Trophoblast cell (in vitro differentiated cells and primary cell): ENCODE measurements at regions not wholly inside any gene's neighbourhood (a gene's known extent, or its start where the extent isn't known, plus 50 kb on each side); places are given as distances from the start of the nearest gene placed in this dataset.

Experiments
- DNase-seq, 2 donors: peaks; one replicate each; pipeline ENCODE4 v3.0.0-alpha.2; 2016
- H2AFZ ChIP-seq: 2 replicates; pipeline ENCODE4 v1.6.1; 2013; ENCODE audit warnings: low read length, moderate library complexity, mild to moderate bottlenecking; ENCODE audit not compliant: insufficient read depth, poor library complexity
- H2AK5ac ChIP-seq: 2 replicates; pipeline ENCODE4 v1.6.1; 2013; ENCODE audit warnings: mild to moderate bottlenecking, low read length
- H2BK120ac ChIP-seq: 2 replicates; pipeline ENCODE4 v1.6.1; 2013; ENCODE audit warnings: low read length, mild to moderate bottlenecking, moderate library complexity; ENCODE audit not compliant: insufficient read depth, poor library complexity
- H2BK12ac ChIP-seq: 2 replicates; pipeline ENCODE4 v1.6.1; 2013; ENCODE audit warnings: mild to moderate bottlenecking, low read length, moderate library complexity
- H2BK5ac ChIP-seq: 2 replicates; pipeline ENCODE4 v1.6.1; 2013; ENCODE audit warnings: low read length, low read depth, moderate library complexity, mild to moderate bottlenecking; ENCODE audit not compliant: poor library complexity
- H3K14ac ChIP-seq: 2 replicates; pipeline ENCODE4 v1.6.1; 2013; ENCODE audit warnings: mild to moderate bottlenecking, low read length
- H3K18ac ChIP-seq: 2 replicates; pipeline ENCODE4 v1.6.1; 2013; ENCODE audit warnings: mild to moderate bottlenecking, low read length
- H3K23ac ChIP-seq: 2 replicates; pipeline ENCODE4 v1.6.1; 2013; ENCODE audit warnings: low read length
- H3K27ac ChIP-seq: 2 replicates; pipeline ENCODE4 v1.5.1; 2013; ENCODE audit warnings: low read depth, mild to moderate bottlenecking, inconsistent platforms, low read length, moderate library complexity
- H3K27me3 ChIP-seq: 2 replicates; pipeline ENCODE4 v1.6.1; 2013; ENCODE audit warnings: inconsistent platforms, mild to moderate bottlenecking, low read length, moderate library complexity; ENCODE audit not compliant: insufficient read depth
- H3K36me3 ChIP-seq, 2 experiments: 1 replicate in 1 of 2; 2 replicates in 1 of 2; pipeline ENCODE4 v1.6.1; 2013; ENCODE audit warnings: low read length in 2 of 2, mild to moderate bottlenecking in 2 of 2, moderate library complexity in 1 of 2; ENCODE audit not compliant: insufficient read depth in 2 of 2, control insufficient read depth in 1 of 2
- H3K4ac ChIP-seq: 2 replicates; pipeline ENCODE4 v1.6.1; 2013; ENCODE audit warnings: low read depth, mild to moderate bottlenecking, low read length, moderate library complexity
- H3K4me1 ChIP-seq, 2 experiments: 1 replicate in 1 of 2; 2 replicates in 1 of 2; pipeline ENCODE4 v1.6.1; 2013; ENCODE audit warnings: low read length in 2 of 2, mild to moderate bottlenecking in 2 of 2, moderate library complexity in 1 of 2; ENCODE audit not compliant: insufficient read depth in 2 of 2, control insufficient read depth in 1 of 2
- H3K4me2 ChIP-seq: 2 replicates; pipeline ENCODE4 v1.6.1; 2013; ENCODE audit warnings: inconsistent platforms, mild to moderate bottlenecking, low read length, moderate library complexity
- H3K4me3 ChIP-seq: 2 replicates; pipeline ENCODE4 v1.5.1; 2013; ENCODE audit warnings: mild to moderate bottlenecking, low read depth, low read length, inconsistent platforms
- H3K79me1 ChIP-seq: one replicate; pipeline ENCODE4 v1.6.1; 2013; ENCODE audit warnings: low read length
- H3K79me2 ChIP-seq: 2 replicates; pipeline ENCODE4 v1.6.1; 2013; ENCODE audit warnings: low read length, mild to moderate bottlenecking; ENCODE audit not compliant: control insufficient read depth, insufficient read depth, poor library complexity
- H3K9ac ChIP-seq: 2 replicates; pipeline ENCODE4 v1.6.1; 2013; ENCODE audit warnings: mild to moderate bottlenecking, low read length
- H3K9me3 ChIP-seq: 2 replicates; pipeline ENCODE4 v1.6.1; 2013; ENCODE audit warnings: low read depth, mild to moderate bottlenecking, control low read depth, inconsistent platforms, low read length; ENCODE audit not compliant: insufficient read depth
- H4K12ac ChIP-seq: 2 replicates; pipeline ENCODE4 v1.6.1; 2013; ENCODE audit warnings: low read depth, mild to moderate bottlenecking, low read length, moderate library complexity
- H4K8ac ChIP-seq: 2 replicates; pipeline ENCODE4 v1.6.1; 2013; ENCODE audit warnings: low read depth, mild to moderate bottlenecking, low read length, moderate library complexity
- H4K91ac ChIP-seq: one replicate; pipeline ENCODE4 v1.6.1; 2013; ENCODE audit warnings: low read depth, mild to moderate bottlenecking, low read length, moderate library complexity
- WGBS: extraction: QIAGEN DNeasy Blood & Tissue Kit; methylation state at CpG from one replicate; pipeline ENCODE4 v1.1.7; 2013; ENCODE audit warnings: missing lambda C conversion rate; ENCODE audit not compliant: insufficient read length, insufficient coverage; ENCODE audit errors: extremely low coverage; 5-methylcytosine and 5-hydroxymethylcytosine counted together

DNA sequence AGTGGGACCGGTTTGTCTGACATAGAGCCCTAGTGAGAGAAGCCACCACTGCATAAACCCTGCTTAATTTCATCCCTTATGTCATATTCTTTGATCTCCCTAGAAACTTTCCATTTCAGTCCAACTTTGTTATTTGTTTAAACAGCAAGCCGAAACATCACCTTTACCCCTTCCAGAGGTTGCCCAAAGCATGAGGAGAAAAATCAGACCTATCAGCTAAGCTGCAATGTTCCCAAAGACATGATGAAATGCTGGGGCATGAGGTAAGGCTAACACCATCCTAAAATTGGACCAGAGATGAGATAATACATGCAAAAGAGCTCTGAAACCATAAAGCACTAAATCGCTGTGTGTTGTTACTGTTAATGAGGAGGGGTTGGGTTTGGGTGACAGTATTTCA, 447.9 kb upstream of the ACVR2A start:
- Histone ChIP-seq H3K9ac (no peak overlapping the region), H2BK120ac (no peak overlapping the region), H2BK5ac (no peak overlapping the region), H3K4me1 (no peaks in the 10 kb centered on the region), H3K18ac (no peak overlapping the region), H3K14ac (no peak overlapping the region), H3K4me3 (no peak overlapping the region), H3K27me3 (no peaks in the 10 kb centered on the region), H4K12ac (no peak overlapping the region), H3K27ac (no peak overlapping the region), H4K91ac (no peak overlapping the region), H3K79me2 (no peaks in the 10 kb centered on the region), H4K8ac (no peak overlapping the region), H2AFZ (no peak overlapping the region), H3K4ac (no peak overlapping the region), H2AK5ac (no peak overlapping the region), H3K4me2 (no peak overlapping the region), H3K79me1 (no peaks in the 10 kb centered on the region), H3K23ac (no peak overlapping the region), H2BK12ac (no peak overlapping the region), H3K9me3 (no peaks in the 10 kb centered on the region), H3K36me3 (no peaks in the 10 kb centered on the region)
- no CpG with 5 or more reads among the region's 3 CpGs for WGBS
- no peak for DNase-seq

GRCh38 chr2:147394179-147394790, 450.5 kb upstream of the ACVR2A start:
- H3K79me2 ChIP-seq: no peaks in the 10 kb centered on the region
- no peak overlapping the region for H2AK5ac ChIP-seq
- H2BK120ac ChIP-seq: no peak overlapping the region
- no peaks in the 10 kb centered on the region for H3K27me3 ChIP-seq
- H3K27ac ChIP-seq: no peak overlapping the region
- H3K18ac ChIP-seq: no peak overlapping the region
- no peak overlapping the region for H3K14ac ChIP-seq
- no peak overlapping the region for H2AFZ ChIP-seq
- H3K79me1 ChIP-seq: no peaks in the 10 kb centered on the region
- no peak overlapping the region for H4K91ac ChIP-seq
- no peak overlapping the region for H4K8ac ChIP-seq
- H3K36me3 ChIP-seq: no peaks in the 10 kb centered on the region
- no peaks in the 10 kb centered on the region for H3K4me1 ChIP-seq
- no peak overlapping the region for H2BK12ac ChIP-seq
- H3K4me2 ChIP-seq: no peak overlapping the region
- H3K23ac ChIP-seq: no peak overlapping the region
- no peak overlapping the region for H2BK5ac ChIP-seq
- H4K12ac ChIP-seq: no peak overlapping the region
- no peak overlapping the region for H3K4me3 ChIP-seq
- H3K4ac ChIP-seq: no peak overlapping the region
- H3K9ac ChIP-seq: no peak overlapping the region
- no peak for DNase-seq
- no peaks in the 10 kb centered on the region for H3K9me3 ChIP-seq

DNA sequence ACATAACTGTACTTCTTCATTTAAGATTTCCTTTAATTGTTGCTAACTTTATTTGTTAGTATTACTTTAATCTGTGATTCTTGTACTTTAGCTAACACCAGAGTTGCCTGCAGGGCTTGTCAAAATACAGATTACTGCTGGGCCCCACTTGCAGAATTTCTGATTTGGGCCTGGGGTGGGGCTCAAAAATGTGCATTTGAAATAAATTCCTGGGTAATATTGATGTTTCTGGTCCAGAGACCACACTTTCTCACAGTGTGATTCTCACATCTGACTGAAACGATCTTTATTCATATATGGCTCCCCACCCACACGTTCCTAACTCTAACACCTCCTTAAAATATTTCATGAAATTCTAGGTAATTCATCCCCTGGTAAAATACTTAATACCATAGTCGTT, 452.6 kb upstream of the ACVR2A start:
- Histone ChIP-seq H3K9ac (no peak overlapping the region), H3K4me2 (no peak overlapping the region), H2BK12ac (no peak overlapping the region), H3K4me1 (no peaks in the 10 kb centered on the region), H2AK5ac (no peak overlapping the region), H4K91ac (no peak overlapping the region), H2AFZ (no peak overlapping the region), H3K23ac (no peak overlapping the region), H4K12ac (no peak overlapping the region), H3K79me2 (no peaks in the 10 kb centered on the region), H2BK120ac (no peak overlapping the region), H2BK5ac (no peak overlapping the region), H3K27me3 (no peaks in the 10 kb centered on the region), H3K14ac (no peak overlapping the region), H3K18ac (no peak overlapping the region), H3K36me3 (no peaks in the 10 kb centered on the region), H4K8ac (no peak overlapping the region), H3K27ac (no peak overlapping the region), H3K79me1 (no peaks in the 10 kb centered on the region), H3K9me3 (no peaks in the 10 kb centered on the region), H3K4ac (no peak overlapping the region), H3K4me3 (no peak overlapping the region)
- WGBS: 100% methylated on average over 1 of the region's 3 CpGs
- no peak for DNase-seq

DNA sequence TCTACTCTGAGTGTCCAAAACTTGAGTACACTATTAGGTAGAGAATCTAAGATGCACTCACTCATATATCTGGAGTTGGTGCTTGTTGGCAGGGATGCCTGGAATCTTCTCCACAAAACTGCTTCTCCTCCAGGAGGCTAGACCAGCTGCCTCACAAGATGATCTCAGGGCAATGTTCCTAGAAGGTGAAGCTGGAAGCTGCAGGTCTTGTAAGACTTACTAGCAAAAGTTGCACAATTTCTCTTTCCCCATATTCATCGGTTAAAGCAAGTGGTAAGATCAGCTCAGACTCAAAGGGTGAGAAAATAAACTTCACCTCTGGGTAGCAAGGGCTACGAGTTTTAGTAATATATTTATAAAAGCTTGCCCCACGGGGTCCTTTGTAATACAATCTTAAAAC, 454.4 kb upstream of the ACVR2A start:
- Histone ChIP-seq H4K91ac (no peak overlapping the region), H2AK5ac (no peak overlapping the region), H3K4me1 (no peaks in the 10 kb centered on the region), H3K9me3 (no peaks in the 10 kb centered on the region), H3K79me1 (no peaks in the 10 kb centered on the region), H4K8ac (no peak overlapping the region), H3K23ac (no peak overlapping the region), H2BK12ac (no peak overlapping the region), H4K12ac (no peak overlapping the region), H3K14ac (no peak overlapping the region), H3K27me3 (no peaks in the 10 kb centered on the region), H3K4me2 (no peak overlapping the region), H3K4me3 (no peak overlapping the region), H3K9ac (no peak overlapping the region), H3K79me2 (no peaks in the 10 kb centered on the region), H3K18ac (no peak overlapping the region), H2BK5ac (no peak overlapping the region), H2AFZ (no peak overlapping the region), H3K27ac (no peak overlapping the region), H3K4ac (no peak overlapping the region), H3K36me3 (no peaks in the 10 kb centered on the region), H2BK120ac (no peak overlapping the region)
- peak in 1 of 2 donors; percentile 11 for DNase-seq
- no CpG with 5 or more reads among the region's 3 CpGs for WGBS
